ENCODE measurements at regions not wholly inside any gene's neighbourhood (a gene's known extent, or its start where the extent isn't known, plus 50 kb on each side); places are given as distances from the start of the nearest gene placed in this dataset.

DNA sequence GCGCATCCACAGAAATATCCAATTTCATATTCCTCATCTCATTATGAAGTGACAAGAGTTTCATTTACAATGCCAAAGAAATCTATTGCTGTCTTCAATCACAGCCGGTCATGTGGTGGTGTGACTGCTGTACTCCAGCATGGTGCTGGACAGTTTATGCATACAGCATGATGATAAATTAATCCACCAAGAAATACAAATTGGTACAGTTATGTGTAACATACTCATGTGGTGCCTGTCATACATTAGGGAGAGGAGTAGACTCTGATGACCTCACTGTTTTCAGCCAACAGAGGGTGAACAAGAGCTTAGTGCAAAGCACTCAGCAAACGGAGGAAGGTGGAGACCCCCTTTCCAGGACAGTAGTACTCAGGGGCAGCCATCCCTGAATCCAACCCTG is 178.4 kb upstream of the SYNDIG1 start:
- Histone ChIP-seq H3K4me1 (ENCODE audit: control insufficient read depth in 4 of 4, insufficient read depth in 4 of 4, low read length in 3 of 4) (no peaks in the 10 kb centered on the region), H3K9me3 (ENCODE audit: control insufficient read depth in 4 of 4, low read length in 3 of 4) (peaks cover 0 to 4% (median 0%) of the 10 kb centered on the region in 4 donors), H3K4me3 (ENCODE audit: low read depth in 1 of 3, low read length in 3 of 3) (no peak overlapping the region), H3K27ac (ENCODE audit: low read depth in 1 of 2, low read length in 2 of 2) (no peak overlapping the region), H3K9ac (ENCODE audit: low read depth in 1 of 2, low read length in 2 of 2) (no peak overlapping the region), H3K27me3 (ENCODE audit: control insufficient read depth in 4 of 4, insufficient read depth in 4 of 4, low read length in 3 of 4) (no peaks in the 10 kb centered on the region), H3K36me3 (ENCODE audit: control insufficient read depth in 4 of 4, insufficient read depth in 3 of 4, low read depth in 1 of 4, low read length in 3 of 4) (no peaks in the 10 kb centered on the region)
- no peak for DNase-seq (ENCODE audit: low spot score)
- 76% methylated on average over 3 of the region's 3 CpGs for WGBS
- TF ChIP-seq SP1 (IDR thresholded peaks at IDR 0.05) (no peak), TAF1 (conservative IDR thresholded peaks at IDR 0.05) (no peak), FOXA2 (IDR thresholded peaks at IDR 0.05) (no peak), HNF4G (IDR thresholded peaks at IDR 0.05) (no peak), NR2F2 (IDR thresholded peaks at IDR 0.05) (no peak), JUND (IDR thresholded peaks at IDR 0.05) (no peak), CTCF (IDR thresholded peaks at IDR 0.05; ENCODE audit: low read depth, low read length, missing input control) (no peak), HNF4A (conservative IDR thresholded peaks at IDR 0.05) (no peak), GABPA (IDR thresholded peaks at IDR 0.05 in 1 of 2, conservative IDR thresholded peaks at IDR 0.05 in 1 of 2) (no peak), EGR1 (IDR thresholded peaks at IDR 0.05; ENCODE audit: low read depth in 2 of 2) (no peak), RXRA (IDR thresholded peaks at IDR 0.05) (no peak), YY1 (IDR thresholded peaks at IDR 0.05) (no peak), ZBTB33 (IDR thresholded peaks at IDR 0.05) (no peak), FOXA1 (IDR thresholded peaks at IDR 0.05) (no peak), ATF3 (IDR thresholded peaks at IDR 0.05) (no peak), RAD21 (IDR thresholded peaks at IDR 0.05) (no peak)
- TF ChIP-seq, protein P1, sequence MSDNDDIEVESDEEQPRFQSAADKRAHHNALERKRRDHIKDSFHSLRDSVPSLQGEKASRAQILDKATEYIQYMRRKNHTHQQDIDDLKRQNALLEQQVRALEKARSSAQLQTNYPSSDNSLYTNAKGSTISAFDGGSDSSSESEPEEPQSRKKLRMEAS (IDR thresholded peaks at IDR 0.05) = no peak
- TF ChIP-seq, protein P2, sequence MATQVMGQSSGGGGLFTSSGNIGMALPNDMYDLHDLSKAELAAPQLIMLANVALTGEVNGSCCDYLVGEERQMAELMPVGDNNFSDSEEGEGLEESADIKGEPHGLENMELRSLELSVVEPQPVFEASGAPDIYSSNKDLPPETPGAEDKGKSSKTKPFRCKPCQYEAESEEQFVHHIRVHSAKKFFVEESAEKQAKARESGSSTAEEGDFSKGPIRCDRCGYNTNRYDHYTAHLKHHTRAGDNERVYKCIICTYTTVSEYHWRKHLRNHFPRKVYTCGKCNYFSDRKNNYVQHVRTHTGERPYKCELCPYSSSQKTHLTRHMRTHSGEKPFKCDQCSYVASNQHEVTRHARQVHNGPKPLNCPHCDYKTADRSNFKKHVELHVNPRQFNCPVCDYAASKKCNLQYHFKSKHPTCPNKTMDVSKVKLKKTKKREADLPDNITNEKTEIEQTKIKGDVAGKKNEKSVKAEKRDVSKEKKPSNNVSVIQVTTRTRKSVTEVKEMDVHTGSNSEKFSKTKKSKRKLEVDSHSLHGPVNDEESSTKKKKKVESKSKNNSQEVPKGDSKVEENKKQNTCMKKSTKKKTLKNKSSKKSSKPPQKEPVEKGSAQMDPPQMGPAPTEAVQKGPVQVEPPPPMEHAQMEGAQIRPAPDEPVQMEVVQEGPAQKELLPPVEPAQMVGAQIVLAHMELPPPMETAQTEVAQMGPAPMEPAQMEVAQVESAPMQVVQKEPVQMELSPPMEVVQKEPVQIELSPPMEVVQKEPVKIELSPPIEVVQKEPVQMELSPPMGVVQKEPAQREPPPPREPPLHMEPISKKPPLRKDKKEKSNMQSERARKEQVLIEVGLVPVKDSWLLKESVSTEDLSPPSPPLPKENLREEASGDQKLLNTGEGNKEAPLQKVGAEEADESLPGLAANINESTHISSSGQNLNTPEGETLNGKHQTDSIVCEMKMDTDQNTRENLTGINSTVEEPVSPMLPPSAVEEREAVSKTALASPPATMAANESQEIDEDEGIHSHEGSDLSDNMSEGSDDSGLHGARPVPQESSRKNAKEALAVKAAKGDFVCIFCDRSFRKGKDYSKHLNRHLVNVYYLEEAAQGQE (IDR thresholded peaks at IDR 0.05) = no peak
